A204.1 (cell line): ENCODE measurements at regions not wholly inside any gene's neighbourhood (a gene's known extent, or its start where the extent isn't known, plus 50 kb on each side); places are given as distances from the start of the nearest gene placed in this dataset.

Source experiments
- FAIRE-seq: peaks from 2 replicates; lab custom pipeline; 2012; peaks lifted over from hg19 to GRCh38; lab: Jason Lieb, UNC

GRCh38 chr10:10327934-10328333 lies 689.7 kb upstream of the CELF2 start:
- FAIRE-seq, result no peak

- FAIRE-seq, result no peak
These were observed 687.3 kb upstream of the CELF2 start for GRCh38 chr10:10330418-10330817.

GRCh38 chr10:10332786-10333185 lies 684.9 kb upstream of the CELF2 start:
- no peak for FAIRE-seq

GRCh38 chr10:10333622-10334021 lies 684.0 kb upstream of the CELF2 start:
- FAIRE-seq, result no peak

- FAIRE-seq, result no peak
These were observed 679.3 kb upstream of the CELF2 start for GRCh38 chr10:10338339-10338738.

GRCh38 chr10:10346390-10347150 lies 671.1 kb upstream of the CELF2 start:
- no peak for FAIRE-seq

- no peak for FAIRE-seq
These were observed 667.6 kb upstream of the CELF2 start for GRCh38 chr10:10350050-10350449.

- FAIRE-seq, result no peak
These were observed 666.2 kb upstream of the CELF2 start for GRCh38 chr10:10351451-10351850.

- no peak for FAIRE-seq
These were observed 664.3 kb upstream of the CELF2 start for GRCh38 chr10:10353326-10353868.

GRCh38 chr10:10359263-10359662 lies 658.4 kb upstream of the CELF2 start:
- FAIRE-seq, result no peak

- no peak for FAIRE-seq
These were observed 656.3 kb upstream of the CELF2 start for GRCh38 chr10:10361301-10361885.

GRCh38 chr10:10362800-10363199 lies 654.9 kb upstream of the CELF2 start:
- FAIRE-seq, result no peak

GRCh38 chr10:10363217-10363616 lies 654.5 kb upstream of the CELF2 start:
- no peak for FAIRE-seq

GRCh38 chr10:10364902-10365301 lies 652.8 kb upstream of the CELF2 start:
- FAIRE-seq, result no peak

GRCh38 chr10:10365676-10366075 lies 652.0 kb upstream of the CELF2 start:
- no peak for FAIRE-seq

GRCh38 chr10:10366836-10367235 lies 650.8 kb upstream of the CELF2 start:
- no peak for FAIRE-seq

GRCh38 chr10:10367264-10367663 lies 650.4 kb upstream of the CELF2 start:
- no peak for FAIRE-seq

GRCh38 chr10:10368951-10369576 lies 648.6 kb upstream of the CELF2 start:
- no peak for FAIRE-seq

GRCh38 chr10:10385831-10386230 lies 631.8 kb upstream of the CELF2 start:
- FAIRE-seq, result no peak

- no peak for FAIRE-seq
These were observed 628.5 kb upstream of the CELF2 start for GRCh38 chr10:10389182-10389581.

- FAIRE-seq, result no peak
These were observed 625.2 kb upstream of the CELF2 start for GRCh38 chr10:10392511-10392910.

- FAIRE-seq, result no peak
These were observed 622.6 kb upstream of the CELF2 start for GRCh38 chr10:10394933-10395658.

GRCh38 chr10:10396601-10397000 lies 621.1 kb upstream of the CELF2 start:
- no peak for FAIRE-seq
